Trophoblast cell (in vitro differentiated cells and primary cell): ENCODE measurements at regions not wholly inside any gene's neighbourhood (a gene's known extent, or its start where the extent isn't known, plus 50 kb on each side); places are given as distances from the start of the nearest gene placed in this dataset.

Experiments used
- DNase-seq, 2 donors: peaks; one replicate each; pipeline ENCODE4 v3.0.0-alpha.2; 2016
- H2AFZ ChIP-seq: 2 replicates; pipeline ENCODE4 v1.6.1; 2013; ENCODE audit warnings: low read length, moderate library complexity, mild to moderate bottlenecking; ENCODE audit not compliant: insufficient read depth, poor library complexity
- H2AK5ac ChIP-seq: 2 replicates; pipeline ENCODE4 v1.6.1; 2013; ENCODE audit warnings: mild to moderate bottlenecking, low read length
- H2BK120ac ChIP-seq: 2 replicates; pipeline ENCODE4 v1.6.1; 2013; ENCODE audit warnings: low read length, mild to moderate bottlenecking, moderate library complexity; ENCODE audit not compliant: insufficient read depth, poor library complexity
- H2BK12ac ChIP-seq: 2 replicates; pipeline ENCODE4 v1.6.1; 2013; ENCODE audit warnings: mild to moderate bottlenecking, low read length, moderate library complexity
- H2BK5ac ChIP-seq: 2 replicates; pipeline ENCODE4 v1.6.1; 2013; ENCODE audit warnings: low read length, low read depth, moderate library complexity, mild to moderate bottlenecking; ENCODE audit not compliant: poor library complexity
- H3K14ac ChIP-seq: 2 replicates; pipeline ENCODE4 v1.6.1; 2013; ENCODE audit warnings: mild to moderate bottlenecking, low read length
- H3K18ac ChIP-seq: 2 replicates; pipeline ENCODE4 v1.6.1; 2013; ENCODE audit warnings: mild to moderate bottlenecking, low read length
- H3K23ac ChIP-seq: 2 replicates; pipeline ENCODE4 v1.6.1; 2013; ENCODE audit warnings: low read length
- H3K27ac ChIP-seq: 2 replicates; pipeline ENCODE4 v1.5.1; 2013; ENCODE audit warnings: low read depth, mild to moderate bottlenecking, inconsistent platforms, low read length, moderate library complexity
- H3K27me3 ChIP-seq: 2 replicates; pipeline ENCODE4 v1.6.1; 2013; ENCODE audit warnings: inconsistent platforms, mild to moderate bottlenecking, low read length, moderate library complexity; ENCODE audit not compliant: insufficient read depth
- H3K36me3 ChIP-seq, 2 experiments: 1 replicate in 1 of 2; 2 replicates in 1 of 2; pipeline ENCODE4 v1.6.1; 2013; ENCODE audit warnings: low read length in 2 of 2, mild to moderate bottlenecking in 2 of 2, moderate library complexity in 1 of 2; ENCODE audit not compliant: insufficient read depth in 2 of 2, control insufficient read depth in 1 of 2
- H3K4ac ChIP-seq: 2 replicates; pipeline ENCODE4 v1.6.1; 2013; ENCODE audit warnings: low read depth, mild to moderate bottlenecking, low read length, moderate library complexity
- H3K4me1 ChIP-seq, 2 experiments: 1 replicate in 1 of 2; 2 replicates in 1 of 2; pipeline ENCODE4 v1.6.1; 2013; ENCODE audit warnings: low read length in 2 of 2, mild to moderate bottlenecking in 2 of 2, moderate library complexity in 1 of 2; ENCODE audit not compliant: insufficient read depth in 2 of 2, control insufficient read depth in 1 of 2
- H3K4me2 ChIP-seq: 2 replicates; pipeline ENCODE4 v1.6.1; 2013; ENCODE audit warnings: inconsistent platforms, mild to moderate bottlenecking, low read length, moderate library complexity
- H3K4me3 ChIP-seq: 2 replicates; pipeline ENCODE4 v1.5.1; 2013; ENCODE audit warnings: mild to moderate bottlenecking, low read depth, low read length, inconsistent platforms
- H3K79me1 ChIP-seq: one replicate; pipeline ENCODE4 v1.6.1; 2013; ENCODE audit warnings: low read length
- H3K79me2 ChIP-seq: 2 replicates; pipeline ENCODE4 v1.6.1; 2013; ENCODE audit warnings: low read length, mild to moderate bottlenecking; ENCODE audit not compliant: control insufficient read depth, insufficient read depth, poor library complexity
- H3K9ac ChIP-seq: 2 replicates; pipeline ENCODE4 v1.6.1; 2013; ENCODE audit warnings: mild to moderate bottlenecking, low read length
- H3K9me3 ChIP-seq: 2 replicates; pipeline ENCODE4 v1.6.1; 2013; ENCODE audit warnings: low read depth, mild to moderate bottlenecking, control low read depth, inconsistent platforms, low read length; ENCODE audit not compliant: insufficient read depth
- H4K12ac ChIP-seq: 2 replicates; pipeline ENCODE4 v1.6.1; 2013; ENCODE audit warnings: low read depth, mild to moderate bottlenecking, low read length, moderate library complexity
- H4K8ac ChIP-seq: 2 replicates; pipeline ENCODE4 v1.6.1; 2013; ENCODE audit warnings: low read depth, mild to moderate bottlenecking, low read length, moderate library complexity
- H4K91ac ChIP-seq: one replicate; pipeline ENCODE4 v1.6.1; 2013; ENCODE audit warnings: low read depth, mild to moderate bottlenecking, low read length, moderate library complexity
- WGBS: extraction: QIAGEN DNeasy Blood & Tissue Kit; methylation state at CpG from one replicate; pipeline ENCODE4 v1.1.7; 2013; ENCODE audit warnings: missing lambda C conversion rate; ENCODE audit not compliant: insufficient read length, insufficient coverage; ENCODE audit errors: extremely low coverage; 5-methylcytosine and 5-hydroxymethylcytosine counted together

DNA sequence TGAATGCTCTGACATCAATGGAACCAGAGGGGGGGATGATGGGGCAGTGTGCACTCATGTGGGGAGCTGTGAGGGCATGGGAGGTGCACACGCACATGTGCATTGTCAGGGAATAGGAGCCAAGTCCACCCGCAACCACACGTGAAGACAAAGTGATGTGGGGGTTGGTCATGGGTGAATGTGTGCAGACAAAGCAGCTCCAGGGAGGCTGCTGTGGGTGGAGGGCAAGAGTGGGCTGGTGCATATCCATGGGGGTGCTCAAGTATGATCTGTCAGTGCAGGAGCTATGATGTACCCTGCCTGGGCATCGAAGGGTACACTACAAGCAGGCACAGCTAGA, 301.9 kb downstream of the TEX13C start:
- no peak overlapping the region for H3K4me2 ChIP-seq
- WGBS = no CpG with 5 or more reads among the region's 4 CpGs
- DNase-seq = no peak

DNA sequence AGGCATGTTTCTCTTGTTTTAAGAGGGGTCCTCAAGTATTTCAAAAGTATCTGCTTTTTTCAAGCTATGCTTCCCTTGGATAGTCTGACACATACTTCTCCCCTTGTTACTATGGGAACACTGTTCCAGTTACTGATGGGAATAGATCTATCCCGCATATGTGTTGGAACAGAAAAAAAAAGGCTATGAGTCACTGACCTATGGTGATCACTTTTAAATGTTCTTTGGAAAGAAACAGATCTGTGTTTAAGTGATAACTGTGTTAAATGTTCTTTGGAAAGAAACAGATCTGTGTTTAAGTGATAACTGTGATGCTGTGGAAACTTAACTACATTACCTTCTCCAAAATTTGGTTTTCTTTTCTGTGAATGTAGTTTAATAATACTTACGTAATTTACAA, 303.2 kb downstream of the TEX13C start:
- WGBS = no CpG with 5 or more reads among the region's 2 CpGs
- Histone ChIP-seq H3K14ac (no peak overlapping the region), H2AFZ (no peak overlapping the region), H3K79me2 (no peaks in the 10 kb centered on the region), H4K8ac (no peak overlapping the region), H3K4ac (no peak overlapping the region), H2BK120ac (no peak overlapping the region), H3K4me2 (no peak overlapping the region), H3K36me3 (no peaks in the 10 kb centered on the region), H3K4me3 (no peak overlapping the region), H3K9ac (no peak overlapping the region), H3K27ac (no peak overlapping the region), H3K79me1 (no peaks in the 10 kb centered on the region), H4K12ac (no peak overlapping the region), H3K18ac (no peak overlapping the region), H3K9me3 (no peaks in the 10 kb centered on the region), H2BK5ac (no peak overlapping the region), H3K4me1 (no peaks in the 10 kb centered on the region), H2BK12ac (no peak overlapping the region), H3K23ac (no peak overlapping the region), H3K27me3 (no peaks in the 10 kb centered on the region), H2AK5ac (no peak overlapping the region), H4K91ac (no peak overlapping the region)
- DNase-seq = no peak

More for the DNA sequence above, 301.9 kb downstream of the TEX13C start:
- no peak overlapping the region for H3K27ac ChIP-seq
- H3K79me2 ChIP-seq = no peaks in the 10 kb centered on the region
- no peak overlapping the region for H3K23ac ChIP-seq
- H3K4me1 ChIP-seq = no peaks in the 10 kb centered on the region
- no peaks in the 10 kb centered on the region for H3K9me3 ChIP-seq
- no peak overlapping the region for H3K18ac ChIP-seq
- no peaks in the 10 kb centered on the region for H3K36me3 ChIP-seq
- H2BK120ac ChIP-seq = no peak overlapping the region
- no peaks in the 10 kb centered on the region for H3K27me3 ChIP-seq
- no peak overlapping the region for H3K14ac ChIP-seq
- no peak overlapping the region for H4K8ac ChIP-seq
- no peak overlapping the region for H3K4ac ChIP-seq
- H2BK5ac ChIP-seq = no peak overlapping the region
- H2AFZ ChIP-seq = no peak overlapping the region
- no peak overlapping the region for H2BK12ac ChIP-seq
- H4K12ac ChIP-seq = no peak overlapping the region
- no peak overlapping the region for H2AK5ac ChIP-seq
- H3K4me3 ChIP-seq = no peak overlapping the region
- H4K91ac ChIP-seq = no peak overlapping the region
- H3K9ac ChIP-seq = no peak overlapping the region
- H3K79me1 ChIP-seq = no peaks in the 10 kb centered on the region

DNA sequence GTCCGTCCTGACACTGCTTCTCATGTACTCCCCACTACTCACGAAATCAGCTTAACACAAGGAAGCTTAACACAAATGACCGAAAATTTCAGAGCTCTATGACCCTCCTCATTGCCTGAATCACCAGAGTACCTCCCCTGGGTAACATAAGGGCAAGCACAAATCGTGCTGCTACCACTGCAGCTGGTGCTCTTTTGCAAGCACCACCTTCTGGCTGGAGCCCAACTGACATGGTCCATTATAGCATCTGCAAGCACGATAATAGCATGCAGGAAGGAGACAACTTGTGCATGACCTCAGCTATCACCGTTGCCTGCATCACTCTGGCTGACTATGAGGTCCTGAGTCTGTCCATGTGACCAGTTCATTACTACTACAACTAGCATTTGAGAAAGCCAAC, 308.0 kb downstream of the TEX13C start:
- Histone ChIP-seq H3K4ac (no peak overlapping the region), H3K36me3 (no peaks in the 10 kb centered on the region), H3K79me1 (no peaks in the 10 kb centered on the region), H3K4me2 (no peak overlapping the region), H2AK5ac (no peak overlapping the region), H2BK12ac (no peak overlapping the region), H2AFZ (no peak overlapping the region), H3K4me1 (no peaks in the 10 kb centered on the region), H3K23ac (no peak overlapping the region), H3K9ac (no peak overlapping the region), H2BK120ac (no peak overlapping the region), H3K4me3 (no peak overlapping the region), H4K12ac (no peak overlapping the region), H4K8ac (no peak overlapping the region), H3K79me2 (no peaks in the 10 kb centered on the region), H3K9me3 (no peaks in the 10 kb centered on the region), H3K27ac (no peak overlapping the region), H4K91ac (no peak overlapping the region), H2BK5ac (no peak overlapping the region), H3K27me3 (no peaks in the 10 kb centered on the region), H3K14ac (no peak overlapping the region), H3K18ac (no peak overlapping the region)
- no CpG with 5 or more reads among the region's 6 CpGs for WGBS
- no peak for DNase-seq

DNA sequence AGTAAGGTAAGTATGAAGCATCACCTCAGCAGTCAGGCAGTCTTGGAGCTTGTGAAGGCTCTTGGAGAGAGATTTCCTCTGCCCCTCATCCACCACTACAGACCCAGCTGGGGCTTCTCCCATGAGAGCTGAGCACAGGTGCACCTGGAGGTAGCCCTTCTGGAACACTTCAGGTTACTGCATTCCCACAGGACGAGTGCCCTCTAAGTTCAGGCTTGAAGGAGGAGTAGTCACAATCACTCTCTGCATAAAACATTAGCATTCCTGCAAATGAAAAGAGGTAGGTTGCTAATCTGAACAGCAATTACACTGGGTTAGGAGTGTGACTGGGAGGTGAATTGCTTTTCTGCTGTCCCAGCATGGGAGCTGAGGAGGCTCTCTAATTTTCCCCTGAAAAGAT, 308.8 kb downstream of the TEX13C start:
- H3K4me2 ChIP-seq = no peak overlapping the region
- no peaks in the 10 kb centered on the region for H3K27me3 ChIP-seq
- H2BK5ac ChIP-seq = no peak overlapping the region
- H2BK12ac ChIP-seq = no peak overlapping the region
- H4K8ac ChIP-seq = no peak overlapping the region
- H3K27ac ChIP-seq = no peak overlapping the region
- no peak overlapping the region for H3K18ac ChIP-seq
- H2BK120ac ChIP-seq = no peak overlapping the region
- H2AK5ac ChIP-seq = no peak overlapping the region
- H3K79me1 ChIP-seq = no peaks in the 10 kb centered on the region
- H3K14ac ChIP-seq = no peak overlapping the region
- H4K91ac ChIP-seq = no peak overlapping the region
- H3K9ac ChIP-seq = no peak overlapping the region
- H3K4me3 ChIP-seq = no peak overlapping the region
- H3K9me3 ChIP-seq = no peaks in the 10 kb centered on the region
- H3K79me2 ChIP-seq = no peaks in the 10 kb centered on the region
- H4K12ac ChIP-seq = no peak overlapping the region
- no peaks in the 10 kb centered on the region for H3K4me1 ChIP-seq
- no peak for DNase-seq
- H3K36me3 ChIP-seq = no peaks in the 10 kb centered on the region
- no peak overlapping the region for H2AFZ ChIP-seq
- H3K4ac ChIP-seq = no peak overlapping the region
- no peak overlapping the region for H3K23ac ChIP-seq
- no CpG with 5 or more reads among the region's 1 CpG for WGBS
